Keratinocyte (primary cell): ENCODE measurements at regions not wholly inside any gene's neighbourhood (a gene's known extent, or its start where the extent isn't known, plus 50 kb on each side); places are given as distances from the start of the nearest gene placed in this dataset.

Source experiments
- DNase-seq: peaks from one replicate; pipeline ENCODE4 v3.0.0-alpha.2; 2011; ENCODE audit warnings: low read depth, missing footprints, low spot score
- FAIRE-seq: peaks from 2 replicates; lab custom pipeline; 2011; peaks lifted over from hg19 to GRCh38; lab: Jason Lieb, UNC
- H2AFZ ChIP-seq: 2 replicates; pipeline ENCODE4 v1.6.0; 2012; ENCODE audit warnings: low read length, control low read depth, inconsistent platforms; ENCODE audit not compliant: control insufficient read depth
- H3K27ac ChIP-seq: 2 replicates; pipeline ENCODE4 v1.5.1; 2011; ENCODE audit warnings: low read length; ENCODE audit not compliant: control insufficient read depth, insufficient read depth
- H3K27me3 ChIP-seq: 3 replicates; pipeline ENCODE4 v1.6.0; 2011; ENCODE audit warnings: low read length; ENCODE audit not compliant: control insufficient read depth, insufficient read depth; ENCODE audit errors: extremely low read depth
- H3K36me3 ChIP-seq, 2 experiments: 2 replicates in 1 of 2; 3 replicates in 1 of 2; pipeline ENCODE4 v1.5.1; 2011; ENCODE audit warnings: low read length in 2 of 2, mild to moderate bottlenecking in 1 of 2; ENCODE audit not compliant: control insufficient read depth in 2 of 2, insufficient read depth in 2 of 2; ENCODE audit errors: extremely low read depth in 1 of 2
- H3K4me1 ChIP-seq: 3 replicates; pipeline ENCODE4 v1.5.1; 2011; ENCODE audit warnings: low read length; ENCODE audit not compliant: control insufficient read depth, insufficient read depth; ENCODE audit errors: extremely low read depth
- H3K4me2 ChIP-seq: 3 replicates; pipeline ENCODE4 v1.6.0; 2011; ENCODE audit warnings: low read depth, low read length; ENCODE audit not compliant: control insufficient read depth, insufficient read depth; ENCODE audit errors: extremely low read depth
- H3K4me3 ChIP-seq, 3 experiments: fragments of 200-600 bp in 1 of 3; sonication (generic) in 1 of 3; 2 replicates in 2 of 3; 3 replicates in 1 of 3; pipeline ENCODE4 v1.5.1; 2011 to 2016; ENCODE audit warnings: low read length in 3 of 3, mild to moderate bottlenecking in 3 of 3, control low read depth in 2 of 3, inconsistent platforms in 1 of 3, low read depth in 1 of 3, mixed read lengths in 1 of 3, mixed run types in 1 of 3, moderate library complexity in 1 of 3; ENCODE audit not compliant: control insufficient read depth in 2 of 3, insufficient read depth in 2 of 3; ENCODE audit errors: extremely low read depth in 1 of 3
- H3K79me2 ChIP-seq: 2 replicates; pipeline ENCODE4 v1.6.0; 2012; ENCODE audit warnings: low read length; ENCODE audit not compliant: control insufficient read depth, insufficient read depth
- H3K9ac ChIP-seq: 3 replicates; pipeline ENCODE4 v1.6.0; 2011; ENCODE audit warnings: low read length; ENCODE audit not compliant: control insufficient read depth, insufficient read depth; ENCODE audit errors: extremely low read depth
- H3K9me1 ChIP-seq: 3 replicates; pipeline ENCODE4 v1.6.0; 2011; ENCODE audit warnings: low read length; ENCODE audit not compliant: control insufficient read depth, insufficient read depth; ENCODE audit errors: extremely low read depth
- H3K9me3 ChIP-seq: 2 replicates; pipeline ENCODE4 v1.5.1; 2012; ENCODE audit warnings: low read depth, low read length; ENCODE audit not compliant: control insufficient read depth
- H4K20me1 ChIP-seq: 3 replicates; pipeline ENCODE4 v1.6.0; 2011; ENCODE audit warnings: low read length; ENCODE audit not compliant: control insufficient read depth, insufficient read depth; ENCODE audit errors: extremely low read depth
- CTCF ChIP-seq, 3 experiments: IDR thresholded peaks in 1 of 3; conservative IDR thresholded peaks in 1 of 3; optimal IDR thresholded peaks in 1 of 3; 2 replicates in 2 of 3; 3 replicates in 1 of 3; pipeline versions ENCODE3 to v1.5.1; 2011; ENCODE audit warnings: low read length in 3 of 3, mild to moderate bottlenecking in 3 of 3, moderate library complexity in 2 of 3, control low read depth in 1 of 3, inconsistent platforms in 1 of 3; ENCODE audit not compliant: insufficient read depth in 2 of 3; ENCODE audit errors: extremely low read depth in 1 of 3
- EZH2 ChIP-seq: IDR thresholded peaks from one replicate; pipeline ENCODE4 v1.6.1; 2012; ENCODE audit warnings: inconsistent platforms, mild to moderate bottlenecking, low read length, moderate library complexity
- dilution Hi-C: fragments of 300-500 bp; cut with MboI; formaldehyde crosslinking; loops from one replicate; pipeline ENCODE4 v1.7.0; 2020; ENCODE audit warnings: low sequenced_read_pairs; ENCODE audit not compliant: extremely low pct_ligation_motif_present

DNA sequence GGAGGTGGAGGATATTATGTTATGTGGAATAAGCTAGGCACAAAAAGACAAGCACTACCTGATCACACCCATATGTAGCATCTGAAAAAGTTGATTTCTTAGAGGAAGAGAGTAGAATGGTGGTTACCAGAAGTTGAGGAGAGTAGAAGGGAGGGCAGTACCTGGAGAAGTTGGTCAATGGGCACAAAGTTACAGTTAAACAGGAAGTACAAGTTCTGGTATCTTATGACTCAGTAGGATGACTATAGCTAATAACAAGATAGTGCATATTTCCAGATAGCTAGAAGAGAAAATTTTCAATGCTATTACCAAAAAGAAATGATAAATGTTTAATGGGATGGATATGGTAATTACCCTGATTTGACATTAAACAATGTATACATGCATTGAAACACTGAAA lies 686.7 kb downstream of the ISL1 start:
- no peak for TF ChIP-seq EZH2
- TF ChIP-seq CTCF (optimal IDR thresholded peaks at IDR 0.05 in 1 of 3, IDR thresholded peaks at IDR 0.05 in 1 of 3, conservative IDR thresholded peaks at IDR 0.05 in 1 of 3; ENCODE audit: extremely low read depth in 1 of 3, insufficient read depth in 2 of 3, low read length in 3 of 3): no peak
- dilution Hi-C loops: no loop called here
- Histone ChIP-seq H3K4me3 (no peak overlapping the region), H3K4me2 (no peak overlapping the region), H4K20me1 (no peaks in the 10 kb centered on the region), H3K9me1 (no peaks in the 10 kb centered on the region), H3K27me3 (no peaks in the 10 kb centered on the region), H3K36me3 (no peaks in the 10 kb centered on the region), H2AFZ (no peak overlapping the region), H3K4me1 (no peaks in the 10 kb centered on the region), H3K27ac (no peak overlapping the region), H3K79me2 (no peaks in the 10 kb centered on the region), H3K9me3 (no peaks in the 10 kb centered on the region), H3K9ac (no peak overlapping the region)
- FAIRE-seq (no peak), DNase-seq (no peak)

- H3K4me3 ChIP-seq: no peak overlapping the region
- H3K27ac ChIP-seq: no peak overlapping the region
- no peak for DNase-seq
- no peak for FAIRE-seq
- H3K9me1 ChIP-seq: no peaks in the 10 kb centered on the region
- no peaks in the 10 kb centered on the region for H3K27me3 ChIP-seq
- H3K36me3 ChIP-seq: no peaks in the 10 kb centered on the region
- H2AFZ ChIP-seq: no peak overlapping the region
- H4K20me1 ChIP-seq: no peaks in the 10 kb centered on the region
- no peaks in the 10 kb centered on the region for H3K79me2 ChIP-seq
- H3K4me2 ChIP-seq: no peak overlapping the region
- H3K9ac ChIP-seq: no peak overlapping the region
- TF ChIP-seq CTCF (optimal IDR thresholded peaks at IDR 0.05 in 1 of 3, IDR thresholded peaks at IDR 0.05 in 1 of 3, conservative IDR thresholded peaks at IDR 0.05 in 1 of 3; ENCODE audit: extremely low read depth in 1 of 3, insufficient read depth in 2 of 3, low read length in 3 of 3): no peak
- TF ChIP-seq EZH2: no peak
- dilution Hi-C loops: no loop called here
- H3K9me3 ChIP-seq: no peaks in the 10 kb centered on the region
- no peaks in the 10 kb centered on the region for H3K4me1 ChIP-seq
Measured at GRCh38 chr5:52073993-52074689, 690.9 kb downstream of the ISL1 start.
